HepG2 (cell line): ENCODE measurements at regions not wholly inside any gene's neighbourhood (a gene's known extent, or its start where the extent isn't known, plus 50 kb on each side); places are given as distances from the start of the nearest gene placed in this dataset.

Experiments used
- ATAC-seq: fragments of 200-7000 bp; cut with Tn5 transposase; 3 replicates; pipeline ENCODE4 v1.9.1; 2020; ENCODE audit warnings: mild to moderate bottlenecking, moderate library complexity
- BruUV-seq: library from RNA; stranded (reverse); fragments of 400-500 nt; replicated peaks from 2 replicates; lab custom pipeline; 2021; lab: Mats Ljungman, UMichigan
- CTCF ChIA-PET: fragments of 300-600 bp; formaldehyde crosslinking; extraction: SDS; loops from one replicate; lab custom pipeline; 2021; ENCODE audit warnings: low total read pairs, inconsistent platforms, low intra/inter-chr PET ratio; lab: Yijun Ruan, JAX
- POLR2A ChIA-PET: fragments of 350-600 bp; sonication (Branson Sonifier 250); formaldehyde crosslinking; loops from one replicate; lab custom pipeline; 2020; ENCODE audit warnings: antibody characterized with exemption, inconsistent platforms; lab: Yijun Ruan, JAX
- DNase-seq: peaks from one replicate; pipeline ENCODE4 v3.0.0-alpha.2; 2015; ENCODE audit warnings: low spot score
- FAIRE-seq: peaks from 3 replicates; lab custom pipeline; 2011; peaks lifted over from hg19 to GRCh38; lab: Jason Lieb, UNC
- H2AFZ ChIP-seq: one replicate; pipeline ENCODE4 v1.6.1; 2011; ENCODE audit warnings: low read length, inconsistent platforms
- H3K27ac ChIP-seq: fragments of 300-600 bp; 3 replicates; pipeline ENCODE4 v1.8.0; 2011; ENCODE audit warnings: mixed run types, mild to moderate bottlenecking, mixed read lengths, low read length, inconsistent platforms; ENCODE audit not compliant: insufficient read depth; ENCODE audit errors: extremely low read length
- H3K27me3 ChIP-seq, 2 experiments: fragments of 200-600 bp in 1 of 2; 2 replicates in 1 of 2; 3 replicates in 1 of 2; pipeline versions ENCODE4 v1.6.0 to v1.8.0; 2011; ENCODE audit warnings: low read length in 2 of 2, mild to moderate bottlenecking in 2 of 2, moderate library complexity in 2 of 2, inconsistent platforms in 1 of 2; ENCODE audit not compliant: insufficient read depth in 2 of 2, control insufficient read depth in 1 of 2
- H3K36me3 ChIP-seq, 2 experiments: fragments of 200-600 bp in 1 of 2; replicated peaks in 1 of 2; 2 replicates in 1 of 2; 3 replicates in 1 of 2; pipeline versions ENCODE4 v1.5.1 to v1.8.0; 2011; ENCODE audit warnings: low read length in 2 of 2, inconsistent platforms in 1 of 2; ENCODE audit not compliant: insufficient read depth in 2 of 2, control insufficient read depth in 1 of 2
- H3K4me1 ChIP-seq: 2 replicates; pipeline ENCODE4 v1.5.1; 2012; ENCODE audit warnings: low read length, inconsistent platforms; ENCODE audit not compliant: insufficient read depth
- H3K4me2 ChIP-seq: 2 replicates; pipeline ENCODE4 v1.6.0; 2011; ENCODE audit warnings: low read depth, low read length, inconsistent platforms
- H3K4me3 ChIP-seq, 3 experiments: fragments of 200-600 bp in 1 of 3; sonication (generic), shearing (Covaris generic) in 1 of 3; replicated peaks in 1 of 3; 2 replicates each; pipeline ENCODE4 v1.5.1; 2011 to 2016; ENCODE audit warnings: low read length in 3 of 3, inconsistent platforms in 2 of 3, low read depth in 2 of 3, mild to moderate bottlenecking in 2 of 3, control low read depth in 1 of 3, mixed read lengths in 1 of 3; ENCODE audit not compliant: insufficient read depth in 1 of 3
- H3K79me2 ChIP-seq: one replicate; pipeline ENCODE4 v1.6.1; 2011; ENCODE audit warnings: low read length, inconsistent platforms; ENCODE audit not compliant: insufficient read depth
- H3K9ac ChIP-seq: 2 replicates; pipeline ENCODE4 v1.6.0; 2011; ENCODE audit warnings: mild to moderate bottlenecking, low read depth, low read length, inconsistent platforms; ENCODE audit not compliant: insufficient read depth
- H3K9me3 ChIP-seq: 2 replicates; pipeline ENCODE4 v1.5.1; 2012; ENCODE audit warnings: mild to moderate bottlenecking, low read length
- H4K20me1 ChIP-seq: 2 replicates; pipeline ENCODE4 v1.6.0; 2011; ENCODE audit warnings: inconsistent platforms, mild to moderate bottlenecking, low read length, moderate library complexity; ENCODE audit not compliant: insufficient read depth
- ARID2 ChIP-seq: sonication (generic); formaldehyde crosslinking; IDR thresholded peaks from 2 replicates; pipeline ENCODE4 v1.8.1; 2022; ENCODE audit warnings: mild to moderate bottlenecking, missing genetic modification reagents, borderline replicate concordance
- CHD2 ChIP-seq: IDR thresholded peaks from 2 replicates; pipeline ENCODE4 v1.6.1; 2011; ENCODE audit warnings: low read depth, low read length, improper control_type of control experiment
- HNRNPUL1 ChIP-seq: fragments of 200-400 bp; formaldehyde crosslinking; IDR thresholded peaks from 2 replicates; pipeline ENCODE4 v1.6.1; 2017; ENCODE audit warnings: low read depth, mild to moderate bottlenecking, low read length, moderate library complexity
- PHB2 ChIP-seq: fragments of 450-650 bp; IDR thresholded peaks from 2 replicates; pipeline ENCODE4 v1.6.1; 2018; ENCODE audit not compliant: partially characterized antibody
- PHF5A ChIP-seq: IDR thresholded peaks from one replicate; pipeline ENCODE4 v1.6.1; 2018; ENCODE audit warnings: low read depth, missing genetic modification reagents; ENCODE audit not compliant: unreplicated experiment
- PRPF4 ChIP-seq: fragments of 200-400 bp; formaldehyde crosslinking; IDR thresholded peaks from 2 replicates; pipeline ENCODE4 v1.6.1; 2016; ENCODE audit warnings: low read length, low read depth; ENCODE audit not compliant: poor library complexity, severe bottlenecking
- REST ChIP-seq, 2 experiments: IDR thresholded peaks; 2 replicates each; pipeline ENCODE4 v1.6.1; 2011 to 2012; ENCODE audit warnings: low read length in 2 of 2, borderline replicate concordance in 1 of 2, low read depth in 1 of 2, mild to moderate bottlenecking in 1 of 2, moderate library complexity in 1 of 2
- ZFP82 ChIP-seq: sonication (generic); formaldehyde crosslinking; IDR thresholded peaks from 2 replicates; pipeline ENCODE4 v1.5.1; 2020; ENCODE audit warnings: mild to moderate bottlenecking, missing genetic modification reagents, borderline replicate concordance
- ZNF460 ChIP-seq: sonication (generic); formaldehyde crosslinking; IDR thresholded peaks from 2 replicates; pipeline ENCODE4 v1.5.1; 2020; ENCODE audit warnings: missing genetic modification reagents, mild to moderate bottlenecking, borderline replicate concordance
- WGBS: methylation state at CpG from one replicate; pipeline ENCODE4 v1.1.6; 2017; ENCODE audit warnings: low lambda C conversion rate; 5-methylcytosine and 5-hydroxymethylcytosine counted together
- in situ Hi-C: cut with HindIII; loops from 2 replicates; pipeline ENCODE4 v1.10.0; 2017; ENCODE audit warnings: low pct_unique_long_range_greater_than_20kb; ENCODE audit not compliant: extremely low pct_ligation_motif_present
- intact Hi-C: fragments of 100-400 bp; cut with micrococcal nuclease; formaldehyde crosslinking; loops from one replicate; pipeline ENCODE4 v1.10.0; 2022; ENCODE audit not compliant: unreplicated experiment
- TF ChIP-seq, protein P1 (sequence below): sonication (generic); formaldehyde crosslinking; IDR thresholded peaks from 2 replicates; pipeline ENCODE4 v1.5.0; 2020; ENCODE audit warnings: missing genetic modification reagents

DNA sequence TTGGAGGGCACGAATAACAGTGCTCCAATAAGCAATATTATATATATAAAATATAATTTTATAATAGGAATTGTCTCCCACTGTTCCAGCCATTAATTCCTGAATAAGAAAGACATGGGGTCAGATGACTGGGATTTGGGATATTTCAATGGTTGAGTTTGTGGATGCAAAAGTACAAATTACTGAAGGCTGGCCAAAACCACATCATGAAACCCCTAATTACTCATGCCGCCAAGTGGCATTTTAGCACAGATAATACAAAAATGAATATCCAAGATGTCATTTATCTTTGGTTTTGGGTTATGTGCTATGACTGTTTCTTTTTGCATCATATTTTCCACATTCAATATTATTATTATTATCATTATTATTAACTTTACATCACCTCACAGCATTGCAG, 261.4 kb upstream of the TBX3 start:
- no peak overlapping the region for H2AFZ ChIP-seq
- no peak overlapping the region for H3K4me3 ChIP-seq
- no peak overlapping the region for H3K9ac ChIP-seq
- H3K4me1 ChIP-seq = peaks cover 11% of the 10 kb centered on the region
- H3K27ac ChIP-seq = no peak overlapping the region
- H3K4me2 ChIP-seq = no peak overlapping the region
- TF ChIP-seq HNRNPUL1 (no peak), ARID2 (CRISPR knock-in tag) (no peak), PRPF4 (no peak), PHB2 (no peak), ZFP82 (CRISPR knock-in tag) (no peak), PHF5A (CRISPR knock-in tag) (no peak), CHD2 (no peak), ZNF460 (CRISPR knock-in tag) (no peak), REST (IDR thresholded peaks at IDR 0.05; ENCODE audit: borderline replicate concordance in 1 of 2, low read depth in 1 of 2, low read length in 2 of 2) (no peak)
- TF ChIP-seq, protein P1, sequence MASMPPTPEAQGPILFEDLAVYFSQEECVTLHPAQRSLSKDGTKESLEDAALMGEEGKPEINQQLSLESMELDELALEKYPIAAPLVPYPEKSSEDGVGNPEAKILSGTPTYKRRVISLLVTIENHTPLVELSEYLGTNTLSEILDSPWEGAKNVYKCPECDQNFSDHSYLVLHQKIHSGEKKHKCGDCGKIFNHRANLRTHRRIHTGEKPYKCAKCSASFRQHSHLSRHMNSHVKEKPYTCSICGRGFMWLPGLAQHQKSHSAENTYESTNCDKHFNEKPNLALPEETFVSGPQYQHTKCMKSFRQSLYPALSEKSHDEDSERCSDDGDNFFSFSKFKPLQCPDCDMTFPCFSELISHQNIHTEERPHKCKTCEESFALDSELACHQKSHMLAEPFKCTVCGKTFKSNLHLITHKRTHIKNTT (CRISPR knock-in tag) = no peak
- no peaks in the 10 kb centered on the region for H3K36me3 ChIP-seq
- ATAC-seq (no peak), DNase-seq (no peak), FAIRE-seq (no peak)
- ChIA-PET POLR2A (no interaction called here), CTCF (no interaction called here)
- BruUV-seq = no TSS peak
- WGBS = 95% methylated on average over 2 of the region's 2 CpGs
- intact Hi-C loops (no loop called here), in situ Hi-C loops (no loop called here)
- H3K27me3 ChIP-seq = peaks cover 0 to 10% of the 10 kb centered on the region in 2 experiments; a peak in 2 of 5 replicates
- no peaks in the 10 kb centered on the region for H4K20me1 ChIP-seq
- no peaks in the 10 kb centered on the region for H3K9me3 ChIP-seq
- no peaks in the 10 kb centered on the region for H3K79me2 ChIP-seq
